Stimulated activated CD4-positive, alpha-beta T cell treated with anti-CD3 and anti-CD28 coated beads, Interleukin-15, amount 100 ng/mL, for 24 hours (primary cell): ENCODE measurements at regions not wholly inside any gene's neighbourhood (a gene's known extent, or its start where the extent isn't known, plus 50 kb on each side); places are given as distances from the start of the nearest gene placed in this dataset.
A peak's percentile ranks its signal among the peaks of the same experiment; 100 is the strongest.

Source experiments
- DNase-seq: peaks from one replicate; pipeline ENCODE4 v3.0.0-alpha.2; 2020

- no peak for DNase-seq
Measured at GRCh38 chr5:4674166-4674565, 466.0 kb upstream of the ADAMTS16 start.

GRCh38 chr5:4676934-4677333, 463.2 kb upstream of the ADAMTS16 start:
- DNase-seq, result no peak

- DNase-seq, result no peak
Measured at GRCh38 chr5:4684946-4685345, 455.2 kb upstream of the ADAMTS16 start.

- no peak for DNase-seq
Measured at GRCh38 chr5:4698596-4698995, 441.5 kb upstream of the ADAMTS16 start.

GRCh38 chr5:4699592-4699991, 440.5 kb upstream of the ADAMTS16 start:
- no peak for DNase-seq

- DNase-seq, result peak; percentile 35
Measured at GRCh38 chr5:4700069-4700468, 440.1 kb upstream of the ADAMTS16 start.

- no peak for DNase-seq
Measured at GRCh38 chr5:4700871-4701270, 439.3 kb upstream of the ADAMTS16 start.

- DNase-seq, result no peak
Measured at GRCh38 chr5:4703931-4704458, 436.1 kb upstream of the ADAMTS16 start.

GRCh38 chr5:4704951-4705350, 435.2 kb upstream of the ADAMTS16 start:
- no peak for DNase-seq

GRCh38 chr5:4716781-4717180, 423.3 kb upstream of the ADAMTS16 start:
- no peak for DNase-seq

- DNase-seq, result no peak
Measured at GRCh38 chr5:4717446-4717845, 422.7 kb upstream of the ADAMTS16 start.

- DNase-seq, result no peak
Measured at GRCh38 chr5:4720831-4721230, 419.3 kb upstream of the ADAMTS16 start.

GRCh38 chr5:4722886-4723285, 417.2 kb upstream of the ADAMTS16 start:
- no peak for DNase-seq

GRCh38 chr5:4725594-4725993, 414.5 kb upstream of the ADAMTS16 start:
- DNase-seq, result no peak

- no peak for DNase-seq
Measured at GRCh38 chr5:4730279-4730678, 409.9 kb upstream of the ADAMTS16 start.

GRCh38 chr5:4734348-4734747, 405.8 kb upstream of the ADAMTS16 start:
- DNase-seq, result no peak

GRCh38 chr5:4735261-4735660, 404.9 kb upstream of the ADAMTS16 start:
- DNase-seq, result no peak

- DNase-seq, result no peak
Measured at GRCh38 chr5:4737868-4738267, 402.3 kb upstream of the ADAMTS16 start.

GRCh38 chr5:4738298-4738697, 401.8 kb upstream of the ADAMTS16 start:
- DNase-seq, result no peak

- DNase-seq, result no peak
Measured at GRCh38 chr5:4740156-4740555, 400.0 kb upstream of the ADAMTS16 start.

GRCh38 chr5:4758550-4758949, 381.6 kb upstream of the ADAMTS16 start:
- DNase-seq, result no peak

GRCh38 chr5:4758996-4759395, 381.1 kb upstream of the ADAMTS16 start:
- DNase-seq, result no peak

- no peak for DNase-seq
Measured at GRCh38 chr5:4762316-4762715, 377.8 kb upstream of the ADAMTS16 start.

GRCh38 chr5:4765411-4765810, 374.7 kb upstream of the ADAMTS16 start:
- DNase-seq, result no peak

GRCh38 chr5:4766101-4766500, 374.0 kb upstream of the ADAMTS16 start:
- no peak for DNase-seq

- no peak for DNase-seq
Measured at GRCh38 chr5:4772591-4772990, 367.5 kb upstream of the ADAMTS16 start.
